ENCODE measurements at regions not wholly inside any gene's neighbourhood (a gene's known extent, or its start where the extent isn't known, plus 50 kb on each side); places are given as distances from the start of the nearest gene placed in this dataset.

GRCh38 chr4:115323106-115323707, 209.8 kb upstream of the NDST4 start:
- H3K9ac ChIP-seq (ENCODE audit: insufficient read depth in 1 of 2, low read length in 2 of 2): no peak overlapping the region
- no peak overlapping the region for H3K27ac ChIP-seq (ENCODE audit: low read depth in 1 of 2, low read length in 1 of 2)
- H3K27me3 ChIP-seq (ENCODE audit: control insufficient read depth in 3 of 3, insufficient read depth in 3 of 3, low read length in 2 of 3): no peaks in the 10 kb centered on the region
- H3K4me1 ChIP-seq (ENCODE audit: control insufficient read depth in 5 of 5, insufficient read depth in 5 of 5, low read length in 5 of 5): peaks cover 0 to 9% (median 0%) of the 10 kb centered on the region in 5 donors
- no peak for TF ChIP-seq CTCF (IDR thresholded peaks at IDR 0.05; ENCODE audit: control extremely low read depth, extremely low read depth)
- H3K9me3 ChIP-seq (ENCODE audit: control insufficient read depth in 4 of 4, insufficient read depth in 3 of 4, low read length in 3 of 4): no peaks in the 10 kb centered on the region
- H3K4me3 ChIP-seq: no peak overlapping the region
- DNase-seq (peak in 1 of 3 donors; percentile 77), ATAC-seq (ENCODE audit: insufficient read depth, low FRiP score) (no peak)
- 45 to 49% methylated on average over 4 of the region's 4 CpGs for WGBS, 2 donors
- no peaks in the 10 kb centered on the region for H3K36me3 ChIP-seq (ENCODE audit: control insufficient read depth in 4 of 4, insufficient read depth in 4 of 4, low read length in 4 of 4)

GRCh38 chr4:115315182-115315581, 201.8 kb upstream of the NDST4 start:
- ATAC-seq (ENCODE audit: insufficient read depth, low FRiP score): no peak
- 91 to 93% methylated on average over 4 of the region's 4 CpGs for WGBS, 2 donors
- no peak overlapping the region for H3K27ac ChIP-seq (ENCODE audit: low read depth in 1 of 2, low read length in 1 of 2)

GRCh38 chr4:115310641-115311040, 197.2 kb upstream of the NDST4 start:
- DNase-seq (no peak), ATAC-seq (ENCODE audit: insufficient read depth, low FRiP score) (no peak)
- Histone ChIP-seq H3K4me1 (ENCODE audit: control insufficient read depth in 5 of 5, insufficient read depth in 5 of 5, low read length in 5 of 5) (no peaks in the 10 kb centered on the region), H3K9me3 (ENCODE audit: control insufficient read depth in 4 of 4, insufficient read depth in 3 of 4, low read length in 3 of 4) (no peaks in the 10 kb centered on the region), H3K9ac (ENCODE audit: insufficient read depth in 1 of 2, low read length in 2 of 2) (no peak overlapping the region), H3K4me3 (no peak overlapping the region), H3K36me3 (ENCODE audit: control insufficient read depth in 4 of 4, insufficient read depth in 4 of 4, low read length in 4 of 4) (no peaks in the 10 kb centered on the region), H3K27me3 (ENCODE audit: control insufficient read depth in 3 of 3, insufficient read depth in 3 of 3, low read length in 2 of 3) (no peaks in the 10 kb centered on the region), H3K27ac (ENCODE audit: low read depth in 1 of 2, low read length in 1 of 2) (no peak overlapping the region)
- WGBS, 2 donors: 85% methylated on average over 2 of the region's 2 CpGs
- no peak for TF ChIP-seq CTCF (IDR thresholded peaks at IDR 0.05; ENCODE audit: control extremely low read depth, extremely low read depth)

More at GRCh38 chr4:115315182-115315581, 201.8 kb upstream of the NDST4 start:
- no peak for TF ChIP-seq CTCF (IDR thresholded peaks at IDR 0.05; ENCODE audit: control extremely low read depth, extremely low read depth)
- Histone ChIP-seq H3K36me3 (ENCODE audit: control insufficient read depth in 4 of 4, insufficient read depth in 4 of 4, low read length in 4 of 4) (no peaks in the 10 kb centered on the region), H3K9me3 (ENCODE audit: control insufficient read depth in 4 of 4, insufficient read depth in 3 of 4, low read length in 3 of 4) (no peaks in the 10 kb centered on the region), H3K4me3 (no peak overlapping the region), H3K27me3 (ENCODE audit: control insufficient read depth in 3 of 3, insufficient read depth in 3 of 3, low read length in 2 of 3) (no peaks in the 10 kb centered on the region), H3K9ac (ENCODE audit: insufficient read depth in 1 of 2, low read length in 2 of 2) (no peak overlapping the region), H3K4me1 (ENCODE audit: control insufficient read depth in 5 of 5, insufficient read depth in 5 of 5, low read length in 5 of 5) (no peaks in the 10 kb centered on the region)
- DNase-seq: no peak

- ATAC-seq (ENCODE audit: insufficient read depth, low FRiP score): no peak
- Histone ChIP-seq H3K36me3 (ENCODE audit: control insufficient read depth in 4 of 4, insufficient read depth in 4 of 4, low read length in 4 of 4) (no peaks in the 10 kb centered on the region), H3K9me3 (ENCODE audit: control insufficient read depth in 4 of 4, insufficient read depth in 3 of 4, low read length in 3 of 4) (no peaks in the 10 kb centered on the region), H3K9ac (ENCODE audit: insufficient read depth in 1 of 2, low read length in 2 of 2) (no peak overlapping the region), H3K27ac (ENCODE audit: low read depth in 1 of 2, low read length in 1 of 2) (no peak overlapping the region), H3K4me1 (ENCODE audit: control insufficient read depth in 5 of 5, insufficient read depth in 5 of 5, low read length in 5 of 5) (no peaks in the 10 kb centered on the region), H3K4me3 (no peak overlapping the region), H3K27me3 (ENCODE audit: control insufficient read depth in 3 of 3, insufficient read depth in 3 of 3, low read length in 2 of 3) (no peaks in the 10 kb centered on the region)
- TF ChIP-seq CTCF (IDR thresholded peaks at IDR 0.05; ENCODE audit: control extremely low read depth, extremely low read depth): no peak
- 77 to 85% methylated on average over 1 of the region's 1 CpG for WGBS, 2 donors
- DNase-seq: no peak
Measured at GRCh38 chr4:115294717-115295116, 181.3 kb upstream of the NDST4 start.

Data from lung (tissue), 11 donors.